GM12878 (cell line): ENCODE measurements at regions not wholly inside any gene's neighbourhood (a gene's known extent, or its start where the extent isn't known, plus 50 kb on each side); places are given as distances from the start of the nearest gene placed in this dataset.

ENCODE experiments used
- ATAC-seq: fragments of 200-7000 bp; cut with Tn5 transposase; 3 replicates; pipeline ENCODE4 v1.9.1; 2020; ENCODE audit warnings: mild to moderate bottlenecking, moderate library complexity
- BruUV-seq: library from RNA; stranded (reverse); fragments of 400-500 nt; replicated peaks from 2 replicates; lab custom pipeline; 2021; lab: Mats Ljungman, UMichigan
- CTCF ChIA-PET: fragments of 300-600 bp; sonication (Branson Sonifier 250); formaldehyde crosslinking; extraction: SDS; loops from one replicate; lab custom pipeline; 2021; ENCODE audit warnings: inconsistent platforms; lab: Yijun Ruan, JAX
- POLR2A ChIA-PET: fragments of 350-600 bp; formaldehyde crosslinking; extraction: SDS; loops from one replicate; lab custom pipeline; 2021; ENCODE audit warnings: inconsistent platforms; lab: Charles Lee
- RAD21 ChIA-PET: fragments of 300-600 bp; sonication (Branson Sonifier 250); formaldehyde crosslinking; loops from one replicate; lab custom pipeline; 2023; ENCODE audit warnings: antibody characterized with exemption; ENCODE audit not compliant: unreplicated experiment; lab: Charles Lee
- SMC1A ChIA-PET: fragments of 300-600 bp; sonication (Branson Sonifier 250); formaldehyde crosslinking; loops from one replicate; lab custom pipeline; 2023; ENCODE audit not compliant: unreplicated experiment, uncharacterized antibody; lab: Charles Lee
- DNase-seq: peaks from one replicate; pipeline ENCODE4 v3.0.0-alpha.2; 2011; ENCODE audit warnings: low read depth, low spot score
- FAIRE-seq: peaks from 3 replicates; lab custom pipeline; 2011; peaks lifted over from hg19 to GRCh38; lab: Jason Lieb, UNC
- H2AFZ ChIP-seq: 2 replicates; pipeline ENCODE4 v1.6.0; 2011; ENCODE audit warnings: low read depth, low read length, control low read depth; ENCODE audit not compliant: control insufficient read depth
- H3K27ac ChIP-seq: 2 replicates; pipeline ENCODE4 v1.5.1; 2011; ENCODE audit warnings: control low read depth; ENCODE audit not compliant: control insufficient read depth, insufficient read depth
- H3K27me3 ChIP-seq, 2 experiments: replicated peaks in 1 of 2; 2 replicates each; pipeline versions ENCODE4 v1.6.0 to v1.6.1; 2011; ENCODE audit warnings: low read length in 1 of 2; ENCODE audit not compliant: control insufficient read depth in 2 of 2, insufficient read depth in 2 of 2
- H3K36me3 ChIP-seq, 2 experiments: 2 replicates each; pipeline ENCODE4 v1.5.1; 2011; ENCODE audit warnings: low read length in 1 of 2; ENCODE audit not compliant: control insufficient read depth in 2 of 2, insufficient read depth in 2 of 2
- H3K4me1 ChIP-seq: 2 replicates; pipeline ENCODE4 v1.6.1; 2011; ENCODE audit warnings: mild to moderate bottlenecking, low read length, moderate library complexity, mixed read lengths; ENCODE audit not compliant: control insufficient read depth, insufficient read depth
- H3K4me2 ChIP-seq: 2 replicates; pipeline ENCODE4 v1.6.0; 2011; ENCODE audit warnings: control low read depth; ENCODE audit not compliant: control insufficient read depth, insufficient read depth
- H3K4me3 ChIP-seq: fragments of 200-600 bp; sonication (generic); 2 replicates; pipeline ENCODE4 v1.5.1; 2016
- H3K79me2 ChIP-seq: 2 replicates; pipeline ENCODE4 v1.6.0; 2011; ENCODE audit warnings: low read length; ENCODE audit not compliant: control insufficient read depth, insufficient read depth
- H3K9ac ChIP-seq: 2 replicates; pipeline ENCODE4 v1.8.0; 2011; ENCODE audit warnings: low read length, control low read depth, mixed read lengths; ENCODE audit not compliant: control insufficient read depth, insufficient read depth
- H3K9me3 ChIP-seq: replicated peaks from 3 replicates; pipeline ENCODE4 v1.5.1; 2011; ENCODE audit warnings: mild to moderate bottlenecking, low read length; ENCODE audit not compliant: control insufficient read depth, insufficient read depth
- H4K20me1 ChIP-seq: 2 replicates; pipeline ENCODE4 v1.6.0; 2011; ENCODE audit not compliant: control insufficient read depth, insufficient read depth
- CBX5 ChIP-seq: sonication (generic); IDR thresholded peaks from 2 replicates; pipeline ENCODE4 v1.6.1; 2016; ENCODE audit warnings: low read depth, moderate library complexity, mild to moderate bottlenecking, inconsistent platforms
- NKRF ChIP-seq: fragments of 450-650 bp; conservative IDR thresholded peaks from 2 replicates; pipeline ENCODE4 v1.6.1; 2017; ENCODE audit warnings: mild to moderate bottlenecking, moderate library complexity
- NR2C1 ChIP-seq: fragments of 450-650 bp; IDR thresholded peaks from 2 replicates; pipeline ENCODE4 v1.6.1; 2017; ENCODE audit warnings: antibody characterized with exemption, mild to moderate bottlenecking, moderate library complexity
- NRF1 ChIP-seq: conservative IDR thresholded peaks from 2 replicates; pipeline ENCODE4 v1.6.1; 2011; ENCODE audit warnings: mild to moderate bottlenecking, low read depth, low read length, improper control_type of control experiment
- POLR2AphosphoS5 ChIP-seq: IDR thresholded peaks from 2 replicates; pipeline ENCODE4 v1.6.1; 2011; ENCODE audit warnings: mild to moderate bottlenecking, low read length, inconsistent platforms
- SIN3A ChIP-seq: IDR thresholded peaks from 2 replicates; pipeline ENCODE4 v1.6.1; 2012; ENCODE audit warnings: low read depth, low read length, improper control_type of control experiment
- SRF ChIP-seq, 2 experiments: IDR thresholded peaks; 2 replicates each; pipeline ENCODE4 v1.6.1; 2011; ENCODE audit warnings: low read depth in 2 of 2, low read length in 2 of 2, mild to moderate bottlenecking in 1 of 2, moderate library complexity in 1 of 2
- TBL1XR1 ChIP-seq: IDR thresholded peaks from 2 replicates; pipeline ENCODE4 v1.6.1; 2012; ENCODE audit warnings: low read depth, low read length, improper control_type of control experiment
- ZBTB4 ChIP-seq: fragments of 450-650 bp; formaldehyde crosslinking; IDR thresholded peaks from 2 replicates; pipeline ENCODE4 v1.4.0; 2022; ENCODE audit warnings: mild to moderate bottlenecking, moderate library complexity
- ZNF592 ChIP-seq: fragments of 450-650 bp; IDR thresholded peaks from 2 replicates; pipeline ENCODE4 v1.6.1; 2017; ENCODE audit warnings: mild to moderate bottlenecking, moderate library complexity
- WGBS: methylation state at CpG from one replicate; pipeline ENCODE4 v1.1.6; 2016; ENCODE audit warnings: low lambda C conversion rate; ENCODE audit not compliant: insufficient replicate concordance, insufficient coverage; ENCODE audit errors: missing lambda C conversion rate; 5-methylcytosine and 5-hydroxymethylcytosine counted together
- in situ Hi-C: fragments of 300-500 bp; cut with MboI; formaldehyde crosslinking; loops from 9 replicates; pipeline ENCODE4 v1.14.3; 2018; ENCODE audit warnings: mixed read lengths
- intact Hi-C: fragments of 100-400 bp; cut with micrococcal nuclease; formaldehyde crosslinking; loops from one replicate; pipeline ENCODE4 v1.14.2; 2022; ENCODE audit not compliant: unreplicated experiment
- TF ChIP-seq, protein P1 (sequence below): fragments of 450-650 bp; formaldehyde crosslinking; IDR thresholded peaks from 2 replicates; pipeline ENCODE4 v1.4.0; 2020; ENCODE audit warnings: mild to moderate bottlenecking, moderate library complexity

DNA sequence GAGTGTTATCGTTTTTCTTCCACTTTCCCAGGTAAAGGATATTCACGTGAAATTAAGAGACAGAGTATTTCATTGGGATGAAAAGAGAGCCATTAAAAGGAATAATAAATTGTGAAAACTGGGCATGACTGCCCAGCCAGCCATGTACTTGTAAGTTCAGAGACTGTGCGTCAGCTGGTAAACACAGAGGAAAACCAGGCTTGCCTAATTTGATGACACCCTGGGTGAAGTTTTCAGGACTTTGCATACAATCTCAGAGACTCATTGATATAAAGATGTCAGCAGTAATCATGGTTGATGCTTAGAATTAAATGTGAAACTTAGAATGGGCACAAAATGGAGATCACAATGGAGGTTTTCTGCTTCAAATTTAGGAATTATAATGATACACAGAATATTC, 153.5 kb upstream of the ZEB2 start:
- Histone ChIP-seq H3K4me1 (no peaks in the 10 kb centered on the region), H2AFZ (no peak overlapping the region), H3K79me2 (no peaks in the 10 kb centered on the region), H3K9ac (no peak overlapping the region), H3K27ac (no peak overlapping the region), H3K9me3 (no peaks in the 10 kb centered on the region), H3K36me3 (no peaks in the 10 kb centered on the region), H3K4me3 (no peak overlapping the region), H3K27me3 (no peaks in the 10 kb centered on the region), H4K20me1 (no peaks in the 10 kb centered on the region), H3K4me2 (no peak overlapping the region)
- ATAC-seq (no peak), DNase-seq (no peak), FAIRE-seq (no peak)
- POLR2A ChIA-PET = no interaction called here
- SMC1A ChIA-PET = no interaction called here
- CTCF ChIA-PET = no interaction called here
- intact Hi-C loops = no loop called here
- RAD21 ChIA-PET = no interaction called here
- WGBS = 48% methylated on average over 3 of the region's 3 CpGs
- in situ Hi-C loops = no loop called here
- no TSS peak for BruUV-seq
- TF ChIP-seq NRF1 (no peak), SRF (IDR thresholded peaks at IDR 0.05; ENCODE audit: low read depth in 2 of 2, low read length in 2 of 2) (no peak), NKRF (no peak), NR2C1 (no peak), ZNF592 (no peak), POLR2AphosphoS5 (no peak), ZBTB4 (no peak), SIN3A (no peak), TBL1XR1 (no peak), CBX5 (no peak)
- TF ChIP-seq, protein P1, sequence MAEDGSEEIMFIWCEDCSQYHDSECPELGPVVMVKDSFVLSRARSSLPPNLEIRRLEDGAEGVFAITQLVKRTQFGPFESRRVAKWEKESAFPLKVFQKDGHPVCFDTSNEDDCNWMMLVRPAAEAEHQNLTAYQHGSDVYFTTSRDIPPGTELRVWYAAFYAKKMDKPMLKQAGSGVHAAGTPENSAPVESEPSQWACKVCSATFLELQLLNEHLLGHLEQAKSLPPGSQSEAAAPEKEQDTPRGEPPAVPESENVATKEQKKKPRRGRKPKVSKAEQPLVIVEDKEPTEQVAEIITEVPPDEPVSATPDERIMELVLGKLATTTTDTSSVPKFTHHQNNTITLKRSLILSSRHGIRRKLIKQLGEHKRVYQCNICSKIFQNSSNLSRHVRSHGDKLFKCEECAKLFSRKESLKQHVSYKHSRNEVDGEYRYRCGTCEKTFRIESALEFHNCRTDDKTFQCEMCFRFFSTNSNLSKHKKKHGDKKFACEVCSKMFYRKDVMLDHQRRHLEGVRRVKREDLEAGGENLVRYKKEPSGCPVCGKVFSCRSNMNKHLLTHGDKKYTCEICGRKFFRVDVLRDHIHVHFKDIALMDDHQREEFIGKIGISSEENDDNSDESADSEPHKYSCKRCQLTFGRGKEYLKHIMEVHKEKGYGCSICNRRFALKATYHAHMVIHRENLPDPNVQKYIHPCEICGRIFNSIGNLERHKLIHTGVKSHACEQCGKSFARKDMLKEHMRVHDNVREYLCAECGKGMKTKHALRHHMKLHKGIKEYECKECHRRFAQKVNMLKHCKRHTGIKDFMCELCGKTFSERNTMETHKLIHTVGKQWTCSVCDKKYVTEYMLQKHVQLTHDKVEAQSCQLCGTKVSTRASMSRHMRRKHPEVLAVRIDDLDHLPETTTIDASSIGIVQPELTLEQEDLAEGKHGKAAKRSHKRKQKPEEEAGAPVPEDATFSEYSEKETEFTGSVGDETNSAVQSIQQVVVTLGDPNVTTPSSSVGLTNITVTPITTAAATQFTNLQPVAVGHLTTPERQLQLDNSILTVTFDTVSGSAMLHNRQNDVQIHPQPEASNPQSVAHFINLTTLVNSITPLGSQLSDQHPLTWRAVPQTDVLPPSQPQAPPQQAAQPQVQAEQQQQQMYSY (CRISPR knock-in tag) = no peak
